ENCODE measurements at regions not wholly inside any gene's neighbourhood (a gene's known extent, or its start where the extent isn't known, plus 50 kb on each side); places are given as distances from the start of the nearest gene placed in this dataset.
A peak's percentile ranks its signal among the peaks of the same experiment; 100 is the strongest.

DNA sequence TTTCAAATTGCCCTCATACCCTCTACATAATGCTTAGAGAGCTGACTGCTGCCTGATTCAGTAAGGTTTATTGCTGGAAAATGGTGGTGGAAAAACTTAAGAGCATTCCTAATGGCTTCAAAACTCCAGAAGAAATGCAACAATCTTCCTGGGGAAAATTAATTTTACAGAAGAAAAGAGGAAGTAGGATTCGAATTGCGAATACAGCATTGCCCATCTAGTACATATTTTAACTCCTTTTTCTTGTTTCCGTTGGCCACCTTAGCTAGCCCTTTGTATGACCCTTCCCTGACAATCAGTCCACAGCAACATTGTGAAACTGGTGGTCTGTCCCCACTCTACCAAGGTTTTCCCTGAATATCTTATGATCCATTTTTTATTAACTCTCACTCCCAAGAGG, 224.7 kb downstream of the MTX2 start:
- peaks cover 0 to 36% of the 10 kb centered on the region in 2 donors for H3K4me1 ChIP-seq
- no peaks in the 10 kb centered on the region for H3K27me3 ChIP-seq
- no peaks in the 10 kb centered on the region for H3K9me3 ChIP-seq
- TF ChIP-seq, protein P1, sequence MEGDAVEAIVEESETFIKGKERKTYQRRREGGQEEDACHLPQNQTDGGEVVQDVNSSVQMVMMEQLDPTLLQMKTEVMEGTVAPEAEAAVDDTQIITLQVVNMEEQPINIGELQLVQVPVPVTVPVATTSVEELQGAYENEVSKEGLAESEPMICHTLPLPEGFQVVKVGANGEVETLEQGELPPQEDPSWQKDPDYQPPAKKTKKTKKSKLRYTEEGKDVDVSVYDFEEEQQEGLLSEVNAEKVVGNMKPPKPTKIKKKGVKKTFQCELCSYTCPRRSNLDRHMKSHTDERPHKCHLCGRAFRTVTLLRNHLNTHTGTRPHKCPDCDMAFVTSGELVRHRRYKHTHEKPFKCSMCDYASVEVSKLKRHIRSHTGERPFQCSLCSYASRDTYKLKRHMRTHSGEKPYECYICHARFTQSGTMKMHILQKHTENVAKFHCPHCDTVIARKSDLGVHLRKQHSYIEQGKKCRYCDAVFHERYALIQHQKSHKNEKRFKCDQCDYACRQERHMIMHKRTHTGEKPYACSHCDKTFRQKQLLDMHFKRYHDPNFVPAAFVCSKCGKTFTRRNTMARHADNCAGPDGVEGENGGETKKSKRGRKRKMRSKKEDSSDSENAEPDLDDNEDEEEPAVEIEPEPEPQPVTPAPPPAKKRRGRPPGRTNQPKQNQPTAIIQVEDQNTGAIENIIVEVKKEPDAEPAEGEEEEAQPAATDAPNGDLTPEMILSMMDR (IDR thresholded peaks at IDR 0.05), result no peak
- H3K4me3 ChIP-seq, result no peak overlapping the region
- no peak for DNase-seq (ENCODE audit: low spot score)
- no peaks in the 10 kb centered on the region for H3K36me3 ChIP-seq
- peak overlapping the region; percentile 31 to 33 for H3K27ac ChIP-seq

DNA sequence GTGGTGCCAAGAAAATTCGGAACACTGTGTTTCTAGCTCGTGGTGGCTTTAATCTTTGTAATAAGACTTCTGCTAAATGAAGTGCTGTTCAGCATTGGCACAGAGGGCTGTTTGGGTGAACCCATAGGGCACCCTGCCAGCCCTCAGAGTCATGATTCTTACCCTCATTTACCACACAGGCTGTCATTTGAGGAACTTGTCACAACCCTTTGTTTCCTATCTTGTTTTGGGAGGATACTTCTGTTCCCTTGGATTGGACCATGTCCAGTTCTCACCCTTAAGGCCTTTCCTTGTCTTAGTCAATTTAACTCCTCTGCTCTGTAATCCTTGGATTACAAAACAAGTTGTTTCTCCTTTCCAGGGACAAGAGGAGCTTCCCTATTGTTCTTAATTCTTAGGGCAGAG, 225.7 kb downstream of the MTX2 start:
- peak; percentile 92 for DNase-seq (ENCODE audit: low spot score)
- no peaks in the 10 kb centered on the region for H3K27me3 ChIP-seq
- TF ChIP-seq, protein P1 (IDR thresholded peaks at IDR 0.05), result no peak
- no peak overlapping the region for H3K4me3 ChIP-seq
- no peaks in the 10 kb centered on the region for H3K9me3 ChIP-seq
- peak overlapping the region; percentile 1 to 31 for H3K27ac ChIP-seq
- H3K36me3 ChIP-seq, result no peaks in the 10 kb centered on the region
- peaks cover 0 to 36% of the 10 kb centered on the region in 2 donors for H3K4me1 ChIP-seq

DNA sequence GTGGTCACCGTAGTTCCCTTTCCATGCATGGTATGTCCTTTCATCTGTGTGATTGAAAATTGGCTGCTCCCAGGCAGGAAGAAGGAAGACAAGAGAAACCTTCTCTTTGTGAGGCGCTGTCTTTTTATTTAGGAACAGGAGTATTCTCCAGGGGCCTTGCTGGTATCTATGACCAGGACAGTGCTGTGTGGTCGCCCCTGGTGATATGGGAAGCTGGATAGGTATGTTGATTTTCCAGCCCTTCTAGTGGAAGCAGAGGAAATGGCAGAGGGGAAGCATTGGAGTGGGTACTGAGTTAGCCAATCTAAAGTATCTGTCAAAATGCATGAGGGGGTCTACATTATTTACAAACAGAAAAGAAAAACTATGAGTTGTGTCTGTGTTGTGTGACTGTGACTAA, 226.6 kb downstream of the MTX2 start:
- Histone ChIP-seq H3K4me3 (no peak overlapping the region), H3K4me1 (peaks cover 0 to 28% of the 10 kb centered on the region in 2 donors), H3K27ac (no peak overlapping the region), H3K27me3 (no peaks in the 10 kb centered on the region), H3K9me3 (no peaks in the 10 kb centered on the region), H3K36me3 (no peaks in the 10 kb centered on the region)
- TF ChIP-seq, protein P1 (IDR thresholded peaks at IDR 0.05), result no peak
- no peak for DNase-seq (ENCODE audit: low spot score)

DNA sequence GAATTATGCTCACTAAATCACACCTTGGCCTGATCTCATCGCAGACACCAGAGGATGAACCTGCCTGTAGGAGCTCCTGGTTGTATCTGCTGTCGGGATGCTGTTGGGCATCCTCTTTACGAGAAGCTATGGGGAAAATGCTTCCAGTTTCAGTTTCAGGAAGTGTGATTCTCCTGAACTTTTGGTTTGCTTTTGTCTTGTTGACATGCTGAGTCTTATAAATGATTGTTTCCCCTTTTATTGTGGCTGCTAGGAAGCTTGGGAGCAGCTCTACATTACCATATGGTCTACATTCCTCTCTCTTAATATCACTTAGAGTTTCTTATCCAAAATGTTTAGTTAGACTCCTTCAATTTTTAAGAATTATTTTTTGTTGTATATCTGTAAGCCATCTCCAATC, 227.5 kb downstream of the MTX2 start:
- no peak for DNase-seq (ENCODE audit: low spot score)
- TF ChIP-seq, protein P1 (IDR thresholded peaks at IDR 0.05), result no peak
- no peak overlapping the region for H3K27ac ChIP-seq
- H3K9me3 ChIP-seq, result no peaks in the 10 kb centered on the region
- peaks cover 0 to 28% of the 10 kb centered on the region in 2 donors for H3K4me1 ChIP-seq
- H3K36me3 ChIP-seq, result no peaks in the 10 kb centered on the region
- H3K27me3 ChIP-seq, result no peaks in the 10 kb centered on the region
- no peak overlapping the region for H3K4me3 ChIP-seq

DNA sequence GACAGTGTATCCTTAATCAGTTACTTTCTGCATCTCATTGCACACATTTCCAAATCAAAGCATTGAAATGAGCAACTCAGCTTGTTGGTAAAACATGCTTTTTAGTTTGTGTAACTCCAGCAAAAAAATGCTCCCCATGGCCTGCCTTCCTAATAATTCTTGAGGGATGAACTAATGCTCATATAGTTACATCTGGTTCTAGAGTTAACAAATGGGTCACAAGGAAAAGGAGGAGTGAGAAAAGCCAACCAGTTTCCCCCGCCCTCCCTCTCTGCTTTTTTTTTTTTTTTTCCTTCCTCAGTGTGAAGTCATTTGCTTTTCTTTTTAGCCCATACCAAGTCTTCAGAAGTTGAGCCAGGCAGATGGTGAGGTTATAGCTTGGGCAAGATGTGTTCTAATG, 231.7 kb downstream of the MTX2 start:
- DNase-seq (ENCODE audit: low spot score), result no peak
- H3K4me1 ChIP-seq, result no peaks in the 10 kb centered on the region
- TF ChIP-seq, protein P1 (IDR thresholded peaks at IDR 0.05), result no peak
- H3K4me3 ChIP-seq, result no peak overlapping the region
- no peak overlapping the region for H3K27ac ChIP-seq
- H3K9me3 ChIP-seq, result no peaks in the 10 kb centered on the region
- no peaks in the 10 kb centered on the region for H3K36me3 ChIP-seq
- H3K27me3 ChIP-seq, result no peaks in the 10 kb centered on the region

DNA sequence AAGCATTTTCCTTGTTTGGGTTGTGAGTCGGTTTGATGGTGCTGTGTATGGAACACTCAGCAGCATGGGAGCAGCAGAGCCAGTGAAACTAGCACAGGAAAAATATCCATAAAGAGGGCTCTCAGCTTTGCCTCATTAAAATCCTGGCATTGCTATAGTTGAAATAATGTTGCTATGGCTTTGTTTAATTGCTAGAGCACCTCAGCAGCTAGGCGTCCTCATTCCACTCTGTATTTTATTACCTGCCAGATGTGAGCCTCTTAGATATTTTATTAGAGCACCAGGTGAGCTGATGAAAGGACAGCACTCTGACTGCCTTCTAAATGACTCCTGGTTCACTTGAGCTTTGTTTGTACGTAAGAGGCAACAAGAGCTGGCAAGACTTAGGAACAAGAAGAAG, 232.4 kb downstream of the MTX2 start:
- no peak for DNase-seq (ENCODE audit: low spot score)
- no peak overlapping the region for H3K4me3 ChIP-seq
- no peak overlapping the region for H3K27ac ChIP-seq
- H3K27me3 ChIP-seq, result no peaks in the 10 kb centered on the region
- TF ChIP-seq, protein P1 (IDR thresholded peaks at IDR 0.05), result no peak
- H3K9me3 ChIP-seq, result no peaks in the 10 kb centered on the region
- no peaks in the 10 kb centered on the region for H3K36me3 ChIP-seq
- H3K4me1 ChIP-seq, result no peaks in the 10 kb centered on the region
